Vagina (tissue), 2 donors: ENCODE measurements at regions not wholly inside any gene's neighbourhood (a gene's known extent, or its start where the extent isn't known, plus 50 kb on each side); places are given as distances from the start of the nearest gene placed in this dataset.

Experiments used
- POLR2A ChIP-seq, 2 donors: fragments of 450-650 bp; IDR thresholded peaks; one replicate each; pipeline ENCODE4 v1.6.1; 2017; ENCODE audit warnings: antibody characterized with exemption in 2 of 2, mild to moderate bottlenecking in 2 of 2, moderate library complexity in 2 of 2
- POLR2AphosphoS5 ChIP-seq, 2 donors: sonication (generic); formaldehyde crosslinking; IDR thresholded peaks; one replicate each; pipeline ENCODE4 v1.9.0; 2017; ENCODE audit warnings: antibody characterized with exemption in 2 of 2, mild to moderate bottlenecking in 2 of 2, low read depth in 1 of 2; ENCODE audit not compliant: insufficient read depth in 1 of 2
- TF ChIP-seq, protein P1 (sequence below), 3 experiments: fragments of 450-650 bp in 2 of 3; fragments of 200-600 bp in 1 of 3; sonication (generic) in 1 of 3; IDR thresholded peaks; one replicate each; pipeline ENCODE4 v1.5.1; 2017 to 2019; ENCODE audit warnings: antibody characterized with exemption in 3 of 3, mild to moderate bottlenecking in 2 of 3, moderate library complexity in 2 of 3

DNA sequence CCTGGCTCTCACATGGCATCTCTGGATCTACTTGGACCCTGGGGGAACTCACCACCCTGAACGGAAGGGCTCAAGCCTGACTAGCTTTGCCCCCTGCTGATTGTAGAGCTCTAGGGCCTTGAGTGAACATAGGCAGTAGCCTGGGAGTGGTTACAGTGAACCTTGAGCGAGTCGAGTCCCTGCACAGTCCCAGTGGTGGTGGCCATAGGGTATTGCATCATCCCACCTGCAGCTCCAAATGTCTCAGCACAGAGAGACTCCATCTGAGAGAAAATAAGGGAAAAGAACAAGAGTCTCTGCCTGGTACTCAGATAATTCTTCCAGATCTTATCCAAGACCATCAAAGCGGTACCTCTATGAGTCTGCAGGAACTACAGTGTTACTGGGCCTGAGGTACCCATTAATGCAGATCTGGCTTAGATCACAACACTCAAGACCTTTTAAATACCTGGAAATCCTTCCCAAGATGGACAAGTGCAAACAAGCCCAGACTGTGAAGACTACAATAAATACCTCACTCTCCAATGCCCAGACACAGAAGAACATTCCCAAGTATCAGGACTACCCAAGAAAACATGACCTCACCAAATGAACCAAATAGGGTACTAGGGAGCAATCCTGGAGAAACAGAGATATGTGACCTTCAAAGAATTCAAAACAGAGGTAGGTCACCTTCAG, 167.5 kb upstream of the TET2 start:
- TF ChIP-seq, protein P1, sequence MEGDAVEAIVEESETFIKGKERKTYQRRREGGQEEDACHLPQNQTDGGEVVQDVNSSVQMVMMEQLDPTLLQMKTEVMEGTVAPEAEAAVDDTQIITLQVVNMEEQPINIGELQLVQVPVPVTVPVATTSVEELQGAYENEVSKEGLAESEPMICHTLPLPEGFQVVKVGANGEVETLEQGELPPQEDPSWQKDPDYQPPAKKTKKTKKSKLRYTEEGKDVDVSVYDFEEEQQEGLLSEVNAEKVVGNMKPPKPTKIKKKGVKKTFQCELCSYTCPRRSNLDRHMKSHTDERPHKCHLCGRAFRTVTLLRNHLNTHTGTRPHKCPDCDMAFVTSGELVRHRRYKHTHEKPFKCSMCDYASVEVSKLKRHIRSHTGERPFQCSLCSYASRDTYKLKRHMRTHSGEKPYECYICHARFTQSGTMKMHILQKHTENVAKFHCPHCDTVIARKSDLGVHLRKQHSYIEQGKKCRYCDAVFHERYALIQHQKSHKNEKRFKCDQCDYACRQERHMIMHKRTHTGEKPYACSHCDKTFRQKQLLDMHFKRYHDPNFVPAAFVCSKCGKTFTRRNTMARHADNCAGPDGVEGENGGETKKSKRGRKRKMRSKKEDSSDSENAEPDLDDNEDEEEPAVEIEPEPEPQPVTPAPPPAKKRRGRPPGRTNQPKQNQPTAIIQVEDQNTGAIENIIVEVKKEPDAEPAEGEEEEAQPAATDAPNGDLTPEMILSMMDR (IDR thresholded peaks at IDR 0.05) = no peak
- TF ChIP-seq POLR2A (IDR thresholded peaks at IDR 0.05) = no peak
- no peak for TF ChIP-seq POLR2AphosphoS5 (IDR thresholded peaks at IDR 0.05; ENCODE audit: insufficient read depth in 1 of 2, low read depth in 1 of 2)
